HG02885 (cell line): ENCODE measurements at regions not wholly inside any gene's neighbourhood (a gene's known extent, or its start where the extent isn't known, plus 50 kb on each side); places are given as distances from the start of the nearest gene placed in this dataset.

ENCODE experiments used
- ATAC-seq: cut with Tn5 transposase; IDR thresholded peaks from one replicate; pipeline ENCODE4 v1.9.1; 2021; ENCODE audit warnings: mild to moderate bottlenecking; ENCODE audit not compliant: unreplicated experiment, poor library complexity

- no peak for ATAC-seq
Observed at GRCh38 chr3:23644099-23644498, 161.7 kb upstream of the UBE2E1 start.

GRCh38 chr3:23644676-23645075, 161.1 kb upstream of the UBE2E1 start:
- ATAC-seq, result no peak

GRCh38 chr3:23645533-23646183, 160.1 kb upstream of the UBE2E1 start:
- no peak for ATAC-seq

GRCh38 chr3:23646184-23646920, 159.4 kb upstream of the UBE2E1 start:
- ATAC-seq, result no peak

GRCh38 chr3:23647706-23648258, 158.0 kb upstream of the UBE2E1 start:
- no peak for ATAC-seq

GRCh38 chr3:23648326-23648995, 157.3 kb upstream of the UBE2E1 start:
- ATAC-seq, result no peak

GRCh38 chr3:23648996-23649395, 156.8 kb upstream of the UBE2E1 start:
- no peak for ATAC-seq

- no peak for ATAC-seq
Observed at GRCh38 chr3:23649448-23649847, 156.3 kb upstream of the UBE2E1 start.

- no peak for ATAC-seq
Observed at GRCh38 chr3:23650371-23651140, 155.2 kb upstream of the UBE2E1 start.

- peak; percentile 84 for ATAC-seq
Observed at GRCh38 chr3:23653647-23654525, 151.9 kb upstream of the UBE2E1 start.

- peak; percentile 30 for ATAC-seq
Observed at GRCh38 chr3:23654571-23654970, 151.2 kb upstream of the UBE2E1 start.

GRCh38 chr3:23655749-23656148, 150.0 kb upstream of the UBE2E1 start:
- no peak for ATAC-seq

GRCh38 chr3:23656199-23656598, 149.6 kb upstream of the UBE2E1 start:
- ATAC-seq, result no peak

GRCh38 chr3:23656821-23657220, 148.9 kb upstream of the UBE2E1 start:
- ATAC-seq, result no peak

- ATAC-seq, result no peak
Observed at GRCh38 chr3:23657647-23658046, 148.1 kb upstream of the UBE2E1 start.

GRCh38 chr3:23659274-23659673, 146.5 kb upstream of the UBE2E1 start:
- ATAC-seq, result peak; percentile 64

GRCh38 chr3:23659840-23660430, 145.8 kb upstream of the UBE2E1 start:
- no peak for ATAC-seq

GRCh38 chr3:23662079-23662617, 143.6 kb upstream of the UBE2E1 start:
- peak; percentile 43 for ATAC-seq

- no peak for ATAC-seq
Observed at GRCh38 chr3:23663246-23663645, 142.5 kb upstream of the UBE2E1 start.
